Activated CD4-positive, alpha-beta T cell treated with anti-CD3 and anti-CD28 coated beads, Interleukin-2, amount 10 ng/mL, durations not matched to agents 7 days and 5 days (primary cell): ENCODE measurements at regions not wholly inside any gene's neighbourhood (a gene's known extent, or its start where the extent isn't known, plus 50 kb on each side); places are given as distances from the start of the nearest gene placed in this dataset.

Experiments used
- CTCF ChIA-PET: fragments of 350-600 bp; sonication (Branson Sonifier 250); formaldehyde crosslinking; loops from one replicate; lab custom pipeline; 2021; ENCODE audit warnings: antibody characterized with exemption; lab: Charles Lee
- POLR2A ChIA-PET: fragments of 350-600 bp; sonication (Branson Sonifier 250); formaldehyde crosslinking; loops from one replicate; lab custom pipeline; 2021; ENCODE audit warnings: antibody characterized with exemption; lab: Charles Lee
- DNase-seq: peaks from one replicate; pipeline ENCODE4 v3.0.0-alpha.2; 2020
- H3K27ac Mint-ChIP-seq: one replicate; pipeline ENCODE4 v1.8.0; 2021; ENCODE audit warnings: mild to moderate bottlenecking, moderate library complexity, mixed read lengths
- H3K27me3 Mint-ChIP-seq: one replicate; pipeline ENCODE4 v1.8.0; 2021; ENCODE audit warnings: mixed read lengths
- H3K36me3 Mint-ChIP-seq: one replicate; pipeline ENCODE4 v1.8.0; 2021; ENCODE audit warnings: low read depth, mixed read lengths
- H3K4me1 Mint-ChIP-seq: one replicate; pipeline ENCODE4 v1.8.0; 2021; ENCODE audit warnings: mixed read lengths
- H3K4me3 Mint-ChIP-seq: one replicate; pipeline ENCODE4 v1.8.0; 2021; ENCODE audit warnings: mild to moderate bottlenecking, moderate library complexity, mixed read lengths
- H3K9me3 Mint-ChIP-seq: one replicate; pipeline ENCODE4 v1.8.0; 2021; ENCODE audit warnings: mixed read lengths

DNA sequence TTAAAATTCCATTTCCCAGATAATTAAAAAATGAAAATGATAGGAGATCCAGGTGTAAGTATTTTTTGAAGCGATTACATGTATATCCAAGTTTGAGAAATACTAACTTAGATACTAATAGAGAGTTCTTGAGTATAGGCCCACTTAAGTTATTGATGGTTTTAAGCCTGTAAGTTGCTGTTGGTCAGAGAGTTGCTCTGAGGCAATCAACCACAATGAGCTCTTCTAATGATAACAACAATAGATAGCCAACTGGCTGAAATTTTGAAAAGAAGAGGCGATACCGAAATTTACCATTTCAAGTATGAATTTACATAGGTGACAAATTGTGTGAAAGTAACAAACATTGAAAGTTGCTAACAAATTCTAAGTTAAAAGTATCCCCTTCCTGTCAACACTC is 209.5 kb downstream of the MANEA start:
- no peaks in the 10 kb centered on the region for H3K4me1 Mint-ChIP-seq
- H3K9me3 Mint-ChIP-seq: no peaks in the 10 kb centered on the region
- H3K27me3 Mint-ChIP-seq: no peaks in the 10 kb centered on the region
- no peak overlapping the region for H3K27ac Mint-ChIP-seq
- ChIA-PET POLR2A (no interaction called here), CTCF (no interaction called here)
- no peaks in the 10 kb centered on the region for H3K36me3 Mint-ChIP-seq
- DNase-seq: no peak
- no peak overlapping the region for H3K4me3 Mint-ChIP-seq

DNA sequence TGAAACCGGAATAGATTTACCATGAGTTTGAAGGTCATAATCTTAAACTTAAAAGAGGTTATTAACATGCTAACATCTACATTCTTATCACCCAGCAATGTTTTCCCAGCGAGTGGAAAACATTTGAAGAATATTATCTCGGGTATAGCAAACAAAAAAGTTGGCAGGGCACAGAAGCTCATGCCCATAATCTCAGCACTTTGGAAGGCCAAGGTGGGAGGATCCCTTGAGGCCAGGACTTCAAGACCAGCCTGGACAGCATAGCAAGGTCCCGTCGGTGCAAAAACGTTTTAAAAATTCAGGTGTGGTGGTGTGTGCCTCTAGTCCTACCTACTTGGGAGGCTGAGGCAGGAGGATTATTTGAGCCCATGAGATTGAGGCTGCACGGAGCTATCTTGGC is 213.5 kb downstream of the MANEA start:
- Mint-ChIP-seq H3K9me3 (no peaks in the 10 kb centered on the region), H3K27ac (no peak overlapping the region), H3K36me3 (no peaks in the 10 kb centered on the region), H3K4me3 (no peak overlapping the region), H3K27me3 (no peaks in the 10 kb centered on the region), H3K4me1 (no peaks in the 10 kb centered on the region)
- DNase-seq: no peak
- ChIA-PET POLR2A (no interaction called here), CTCF (no interaction called here)

DNA sequence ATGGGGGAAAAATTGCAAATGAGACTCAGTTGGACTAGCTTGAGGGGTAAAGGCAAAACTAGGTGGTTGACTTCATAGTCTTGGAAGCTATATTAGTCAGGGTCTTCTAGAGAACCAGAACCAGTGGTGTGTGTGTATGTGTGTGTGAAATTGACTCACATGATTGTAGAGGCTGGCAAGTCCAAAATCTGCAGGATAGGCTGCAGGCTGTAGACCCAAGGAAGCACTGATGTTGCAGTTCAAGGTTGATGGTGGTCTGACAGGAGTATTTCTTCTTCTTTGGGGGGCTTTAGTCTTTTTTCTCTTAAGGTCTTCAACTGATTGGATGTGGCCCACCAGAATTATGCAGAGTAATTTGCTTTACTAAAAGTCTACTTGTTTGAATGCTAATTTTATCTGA is 217.4 kb downstream of the MANEA start:
- no peaks in the 10 kb centered on the region for H3K36me3 Mint-ChIP-seq
- H3K9me3 Mint-ChIP-seq: no peaks in the 10 kb centered on the region
- CTCF ChIA-PET: no interaction called here
- no peak overlapping the region for H3K4me3 Mint-ChIP-seq
- H3K27me3 Mint-ChIP-seq: no peaks in the 10 kb centered on the region
- POLR2A ChIA-PET: no interaction called here
- no peak for DNase-seq
- no peak overlapping the region for H3K27ac Mint-ChIP-seq
- H3K4me1 Mint-ChIP-seq: no peaks in the 10 kb centered on the region

DNA sequence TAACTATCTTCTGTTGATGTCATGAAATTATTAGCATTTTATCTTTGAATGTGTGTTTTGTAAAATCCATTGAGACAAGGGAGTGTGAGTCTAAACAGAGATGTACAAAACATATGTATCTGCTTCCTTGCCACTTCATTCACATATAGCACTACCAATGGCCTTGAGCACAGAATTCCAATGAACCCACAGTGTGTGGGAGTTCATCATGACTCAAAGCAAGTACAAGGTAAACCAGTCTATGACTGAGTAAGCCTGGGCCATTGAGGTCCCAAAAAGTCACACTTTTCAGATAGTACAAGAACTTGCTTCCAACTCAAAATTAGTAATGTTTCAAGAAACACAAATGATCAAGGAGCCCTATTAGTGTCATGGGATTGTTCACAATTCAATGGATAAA is 218.6 kb downstream of the MANEA start:
- H3K27ac Mint-ChIP-seq: no peak overlapping the region
- no peak overlapping the region for H3K4me3 Mint-ChIP-seq
- CTCF ChIA-PET: no interaction called here
- no peaks in the 10 kb centered on the region for H3K36me3 Mint-ChIP-seq
- no peak for DNase-seq
- H3K4me1 Mint-ChIP-seq: no peaks in the 10 kb centered on the region
- H3K27me3 Mint-ChIP-seq: no peaks in the 10 kb centered on the region
- POLR2A ChIA-PET: no interaction called here
- H3K9me3 Mint-ChIP-seq: no peaks in the 10 kb centered on the region

DNA sequence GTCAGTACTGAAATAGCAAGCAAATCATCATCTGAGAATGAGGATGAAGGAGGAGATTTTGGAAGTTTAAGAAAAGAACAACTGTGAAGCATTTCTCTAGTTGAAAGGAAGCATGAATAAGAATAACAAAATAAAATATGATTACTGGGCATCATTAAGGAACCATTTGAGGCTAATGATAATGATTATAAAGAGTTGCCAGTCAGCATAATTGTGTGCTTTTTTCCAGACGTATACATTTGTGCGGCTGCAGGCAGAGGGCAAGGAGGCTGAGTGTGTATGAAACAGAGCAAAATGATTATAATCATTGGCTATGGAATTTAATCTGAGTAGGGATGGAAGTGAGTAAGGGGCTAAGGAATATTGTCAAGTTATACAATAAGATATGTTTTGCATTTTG is 218.7 kb upstream of the FUT9 start:
- Mint-ChIP-seq H3K27ac (no peak overlapping the region), H3K9me3 (no peaks in the 10 kb centered on the region), H3K4me1 (no peaks in the 10 kb centered on the region), H3K36me3 (no peaks in the 10 kb centered on the region), H3K27me3 (no peaks in the 10 kb centered on the region), H3K4me3 (no peak overlapping the region)
- ChIA-PET POLR2A (no interaction called here), CTCF (no interaction called here)
- no peak for DNase-seq

DNA sequence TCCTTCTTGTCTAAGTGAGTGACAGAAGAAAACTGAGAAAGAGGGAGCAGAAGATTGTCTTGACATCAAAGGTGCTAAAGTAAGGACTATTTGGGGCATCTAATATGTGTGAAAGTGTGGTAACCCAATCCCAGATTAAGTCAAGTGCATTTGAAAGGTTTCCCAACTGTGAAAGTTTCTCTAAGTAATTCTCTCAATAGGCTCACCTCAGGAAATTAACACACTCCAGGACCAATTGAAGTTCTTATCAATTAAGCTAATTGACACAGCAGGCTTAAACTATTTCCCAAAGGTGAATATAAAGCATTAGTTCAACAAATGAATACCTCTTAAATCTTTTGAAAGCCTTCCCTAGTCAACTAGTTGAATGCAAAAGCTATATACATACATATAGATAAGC is 212.8 kb upstream of the FUT9 start:
- POLR2A ChIA-PET: no interaction called here
- Mint-ChIP-seq H3K9me3 (no peaks in the 10 kb centered on the region), H3K27me3 (no peaks in the 10 kb centered on the region), H3K4me1 (no peaks in the 10 kb centered on the region), H3K4me3 (no peak overlapping the region), H3K36me3 (no peaks in the 10 kb centered on the region), H3K27ac (no peak overlapping the region)
- CTCF ChIA-PET: interaction anchor here (0.6 kb wide), 1 partner anchor 697 kb away, joined by 3 read pairs; no protein-coding TSS in a partner anchor
- no peak for DNase-seq

DNA sequence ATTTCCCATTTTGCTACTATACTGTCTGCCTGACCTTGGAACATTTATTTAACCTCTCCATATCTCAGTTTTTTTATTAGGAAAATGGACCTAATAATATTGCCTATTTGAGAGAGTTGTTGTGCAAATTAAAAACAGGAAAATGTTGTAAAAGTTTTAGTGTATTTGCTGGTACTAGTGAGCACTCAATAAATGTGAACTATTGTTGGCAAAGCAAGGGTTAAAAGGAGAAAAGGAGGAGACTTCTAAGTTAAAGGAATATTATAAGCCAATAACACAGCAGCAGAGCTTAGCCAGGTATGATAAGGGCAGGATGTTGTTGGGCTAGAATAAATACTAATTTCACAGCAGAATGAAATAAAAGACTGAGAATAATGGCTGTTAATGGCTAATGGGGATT is 211.9 kb upstream of the FUT9 start:
- Mint-ChIP-seq H3K27me3 (no peaks in the 10 kb centered on the region), H3K9me3 (no peaks in the 10 kb centered on the region), H3K36me3 (no peaks in the 10 kb centered on the region), H3K4me1 (no peaks in the 10 kb centered on the region), H3K4me3 (no peak overlapping the region), H3K27ac (no peak overlapping the region)
- POLR2A ChIA-PET: no interaction called here
- CTCF ChIA-PET: no interaction called here
- no peak for DNase-seq

DNA sequence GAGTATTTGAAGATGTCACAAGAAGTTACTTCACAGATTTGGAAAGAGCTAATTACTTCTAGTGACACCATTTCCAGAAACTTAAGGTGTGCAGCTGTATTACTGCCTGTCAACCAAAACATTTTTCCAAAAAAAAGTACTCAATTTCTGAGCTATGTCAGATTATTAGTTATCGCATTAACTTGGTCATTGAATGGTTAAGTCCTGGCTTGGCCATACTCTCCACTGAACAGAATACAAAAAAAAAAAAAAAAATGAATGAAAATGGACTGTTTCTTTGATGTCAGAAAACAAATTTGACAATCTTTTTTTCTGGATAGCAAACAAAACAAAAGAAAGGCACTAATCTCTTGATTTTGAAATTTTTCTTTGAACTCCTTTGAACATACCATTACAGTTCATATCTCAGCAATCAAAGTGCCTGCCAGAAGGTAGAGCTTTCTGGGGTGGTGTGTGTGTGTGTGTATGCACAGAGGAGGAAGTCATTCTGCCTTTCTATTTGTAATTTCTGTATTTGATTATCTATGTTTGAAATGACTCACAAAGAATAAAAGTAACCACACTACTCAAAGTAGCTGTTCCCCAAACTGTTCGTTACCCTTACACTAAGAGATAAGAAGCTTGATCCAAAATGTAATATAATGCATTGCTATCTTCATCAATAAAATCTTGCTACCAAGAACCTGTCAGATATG is 210.8 kb upstream of the FUT9 start:
- Mint-ChIP-seq H3K27ac (no peak overlapping the region), H3K4me3 (no peak overlapping the region), H3K9me3 (no peaks in the 10 kb centered on the region), H3K4me1 (no peaks in the 10 kb centered on the region), H3K27me3 (no peaks in the 10 kb centered on the region), H3K36me3 (no peaks in the 10 kb centered on the region)
- no peak for DNase-seq
- CTCF ChIA-PET: no interaction called here
- POLR2A ChIA-PET: no interaction called here

DNA sequence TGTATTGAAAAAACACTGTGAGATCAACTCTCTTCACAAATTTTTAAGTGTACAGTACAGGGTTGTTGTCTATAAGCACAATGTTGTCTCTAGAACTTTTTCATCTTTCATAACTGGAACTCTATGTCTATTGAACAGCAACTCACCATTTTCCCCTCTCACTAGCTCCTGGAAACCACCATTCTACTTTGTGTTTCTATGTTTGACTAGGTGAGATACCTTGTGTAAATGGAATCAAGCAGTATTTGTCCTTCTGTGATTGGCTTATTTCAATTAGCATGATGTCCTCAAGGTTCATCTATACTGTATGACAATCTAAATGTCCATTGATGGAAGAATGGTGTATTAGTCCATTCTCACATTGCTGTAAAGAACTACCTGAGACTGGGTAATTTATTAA is 210.1 kb upstream of the FUT9 start:
- no peaks in the 10 kb centered on the region for H3K9me3 Mint-ChIP-seq
- CTCF ChIA-PET: no interaction called here

DNA sequence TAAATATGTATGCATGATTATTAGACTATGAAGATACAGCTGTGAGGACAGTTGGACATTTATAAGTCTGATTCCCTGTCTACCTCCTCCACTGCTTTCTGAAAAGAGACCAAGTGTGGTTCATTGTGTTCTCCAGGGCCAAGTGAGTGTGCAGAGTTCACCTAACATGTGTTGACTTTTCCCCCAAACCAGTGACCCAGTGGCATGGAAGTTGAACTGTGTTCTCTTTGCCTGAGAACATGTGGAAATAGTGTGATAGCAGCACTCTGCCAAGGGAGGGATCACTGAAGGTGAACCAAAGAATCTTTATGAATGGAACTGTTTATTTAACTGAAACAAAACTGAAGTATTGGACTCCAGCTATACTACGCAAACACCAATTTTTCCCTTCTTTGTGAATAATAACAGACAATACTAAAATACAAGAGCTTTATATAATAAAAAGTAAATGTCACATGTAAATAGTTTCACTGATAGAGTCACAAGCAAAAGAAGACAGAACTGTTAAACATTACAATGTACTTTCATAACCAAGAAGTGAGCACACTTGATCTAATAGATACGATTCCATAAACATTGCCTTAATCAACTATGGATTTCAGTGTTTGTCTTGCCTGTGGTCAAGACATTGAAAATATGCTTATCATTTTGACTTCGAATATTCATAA is 200.3 kb upstream of the FUT9 start:
- Mint-ChIP-seq H3K36me3 (no peaks in the 10 kb centered on the region), H3K4me1 (no peaks in the 10 kb centered on the region), H3K4me3 (no peak overlapping the region), H3K27ac (no peak overlapping the region), H3K27me3 (no peaks in the 10 kb centered on the region), H3K9me3 (no peaks in the 10 kb centered on the region)
- ChIA-PET CTCF (no interaction called here), POLR2A (no interaction called here)
- DNase-seq: no peak

More for the DNA sequence above, 210.1 kb upstream of the FUT9 start:
- H3K27me3 Mint-ChIP-seq: no peaks in the 10 kb centered on the region
- POLR2A ChIA-PET: no interaction called here
- DNase-seq: no peak
- no peak overlapping the region for H3K27ac Mint-ChIP-seq
- no peaks in the 10 kb centered on the region for H3K36me3 Mint-ChIP-seq
- no peaks in the 10 kb centered on the region for H3K4me1 Mint-ChIP-seq
- H3K4me3 Mint-ChIP-seq: no peak overlapping the region

DNA sequence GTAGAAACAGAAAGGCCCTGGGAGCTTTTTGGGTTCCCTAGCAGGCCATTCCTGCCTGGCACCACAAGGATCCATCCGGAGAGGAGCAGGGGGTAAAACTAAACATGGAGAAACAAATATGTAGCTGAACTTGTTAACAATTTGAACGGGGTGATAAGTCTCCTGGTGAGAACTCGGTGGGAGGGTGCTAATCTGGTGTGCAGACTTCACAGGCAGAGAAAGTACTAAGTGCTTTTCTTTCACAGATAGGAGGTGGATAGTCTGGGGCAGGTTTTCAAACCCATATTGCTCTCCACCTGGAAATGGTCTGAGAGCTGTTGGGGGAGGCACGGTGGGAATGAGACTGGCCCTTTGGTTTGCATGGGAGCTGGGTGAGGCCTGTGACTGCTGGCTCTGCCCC is 196.3 kb upstream of the FUT9 start:
- DNase-seq: no peak
- Mint-ChIP-seq H3K27ac (no peak overlapping the region), H3K4me1 (no peaks in the 10 kb centered on the region), H3K27me3 (no peaks in the 10 kb centered on the region), H3K9me3 (no peaks in the 10 kb centered on the region), H3K4me3 (no peak overlapping the region), H3K36me3 (no peaks in the 10 kb centered on the region)
- ChIA-PET POLR2A (no interaction called here), CTCF (interaction anchor here (0.7 kb wide), 1 partner anchor 77 kb away, joined by 3 read pairs; no protein-coding TSS in a partner anchor)

DNA sequence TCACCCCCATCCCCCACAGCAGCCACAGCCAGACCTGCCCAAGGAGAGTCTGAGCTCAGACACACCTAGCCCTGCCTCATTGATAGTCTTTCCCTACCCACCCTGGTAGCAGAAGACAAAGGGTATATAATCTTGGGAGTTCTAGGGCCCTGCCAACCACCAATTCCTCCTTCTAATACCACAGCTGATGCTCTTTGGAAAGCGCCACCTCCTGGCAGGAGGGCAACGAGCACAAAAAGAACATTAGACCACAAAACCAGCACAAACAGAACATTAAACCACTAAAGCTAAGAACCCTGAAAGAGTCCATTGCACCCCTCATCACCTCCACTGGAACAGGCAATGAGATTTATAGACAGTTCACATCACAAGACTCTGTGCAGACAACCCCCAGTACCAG is 195.8 kb upstream of the FUT9 start:
- no peaks in the 10 kb centered on the region for H3K27me3 Mint-ChIP-seq
- ChIA-PET CTCF (interaction anchor here (0.7 kb wide), 1 partner anchor 77 kb away, joined by 3 read pairs; no protein-coding TSS in a partner anchor), POLR2A (no interaction called here)
- H3K4me1 Mint-ChIP-seq: no peaks in the 10 kb centered on the region
- no peaks in the 10 kb centered on the region for H3K9me3 Mint-ChIP-seq
- no peaks in the 10 kb centered on the region for H3K36me3 Mint-ChIP-seq
- H3K27ac Mint-ChIP-seq: no peak overlapping the region
- no peak overlapping the region for H3K4me3 Mint-ChIP-seq
- DNase-seq: no peak

DNA sequence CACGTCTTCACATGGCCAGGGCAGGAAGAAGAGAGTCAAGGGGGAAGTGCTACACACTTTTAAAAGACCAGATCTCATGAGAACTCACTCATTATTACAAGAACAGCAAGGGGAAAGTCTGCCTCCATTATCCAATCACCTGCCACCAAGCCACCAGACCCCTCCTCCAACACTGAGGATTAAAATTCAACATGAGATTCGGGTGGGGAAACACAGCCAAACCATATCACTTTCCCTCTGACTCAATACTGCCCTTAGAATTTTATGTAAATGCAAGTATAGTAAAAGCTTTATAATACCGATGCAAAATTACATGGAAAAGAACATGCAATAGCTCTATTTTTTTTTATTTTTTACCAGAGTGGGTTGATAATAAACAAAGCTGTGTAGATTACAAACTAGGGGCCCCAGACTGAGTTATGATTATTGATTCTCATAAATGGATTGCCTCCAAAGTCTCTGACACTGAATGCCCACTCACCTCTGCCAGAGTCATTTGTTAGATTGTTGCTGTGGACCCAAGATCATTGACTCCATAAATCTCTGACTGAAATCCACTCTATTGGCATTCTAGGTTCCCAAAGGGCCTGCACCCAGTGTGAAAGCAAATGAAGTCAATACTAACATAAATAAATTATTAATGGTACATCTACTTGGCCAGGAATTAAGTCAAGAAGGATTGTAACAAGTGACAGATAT is 184.8 kb upstream of the FUT9 start:
- no peak overlapping the region for H3K4me3 Mint-ChIP-seq
- DNase-seq: no peak
- no peaks in the 10 kb centered on the region for H3K27me3 Mint-ChIP-seq
- H3K9me3 Mint-ChIP-seq: no peaks in the 10 kb centered on the region
- no peaks in the 10 kb centered on the region for H3K4me1 Mint-ChIP-seq
- CTCF ChIA-PET: no interaction called here
- no peak overlapping the region for H3K27ac Mint-ChIP-seq
- H3K36me3 Mint-ChIP-seq: no peaks in the 10 kb centered on the region
- POLR2A ChIA-PET: no interaction called here
